ENCODE measurements at regions not wholly inside any gene's neighbourhood (a gene's known extent, or its start where the extent isn't known, plus 50 kb on each side); places are given as distances from the start of the nearest gene placed in this dataset.

- Histone ChIP-seq H3K4me1 (ENCODE audit: control insufficient read depth, insufficient read depth, low read length, poor library complexity, severe bottlenecking) (no peaks in the 10 kb centered on the region), H3K4me3 (ENCODE audit: insufficient read depth, low read depth, low read length, poor library complexity, severe bottlenecking) (no peak overlapping the region), H3K27ac (ENCODE audit: insufficient read depth, low read length, poor library complexity, severe bottlenecking) (no peak overlapping the region), H3K27me3 (replicated peaks; ENCODE audit: control insufficient read depth, insufficient read depth, low read length, poor library complexity, severe bottlenecking) (no peaks in the 10 kb centered on the region), H3K36me3 (ENCODE audit: control insufficient read depth, insufficient read depth, low read length) (no peaks in the 10 kb centered on the region), H3K9me3 (ENCODE audit: control insufficient read depth, low read length) (no peaks in the 10 kb centered on the region)
- DNase-seq: no peak
Measured at GRCh38 chr15:58235961-58236360, 97.8 kb downstream of the AQP9 start.

GRCh38 chr15:58240191-58240932 is 102.2 kb downstream of the AQP9 start:
- no peaks in the 10 kb centered on the region for H3K9me3 ChIP-seq (ENCODE audit: control insufficient read depth, low read length)
- no peak overlapping the region for H3K27ac ChIP-seq (ENCODE audit: insufficient read depth, low read length, poor library complexity, severe bottlenecking)
- no peaks in the 10 kb centered on the region for H3K4me1 ChIP-seq (ENCODE audit: control insufficient read depth, insufficient read depth, low read length, poor library complexity, severe bottlenecking)
- H3K27me3 ChIP-seq (replicated peaks; ENCODE audit: control insufficient read depth, insufficient read depth, low read length, poor library complexity, severe bottlenecking): no peaks in the 10 kb centered on the region
- H3K36me3 ChIP-seq (ENCODE audit: control insufficient read depth, insufficient read depth, low read length): no peaks in the 10 kb centered on the region
- no peak for DNase-seq
- no peak overlapping the region for H3K4me3 ChIP-seq (ENCODE audit: insufficient read depth, low read depth, low read length, poor library complexity, severe bottlenecking)

GRCh38 chr15:58241872-58242271 is 103.7 kb downstream of the AQP9 start:
- DNase-seq: no peak
- Histone ChIP-seq H3K27ac (ENCODE audit: insufficient read depth, low read length, poor library complexity, severe bottlenecking) (no peak overlapping the region), H3K9me3 (ENCODE audit: control insufficient read depth, low read length) (no peaks in the 10 kb centered on the region), H3K4me1 (ENCODE audit: control insufficient read depth, insufficient read depth, low read length, poor library complexity, severe bottlenecking) (no peaks in the 10 kb centered on the region), H3K4me3 (ENCODE audit: insufficient read depth, low read depth, low read length, poor library complexity, severe bottlenecking) (no peak overlapping the region), H3K36me3 (ENCODE audit: control insufficient read depth, insufficient read depth, low read length) (no peaks in the 10 kb centered on the region), H3K27me3 (replicated peaks; ENCODE audit: control insufficient read depth, insufficient read depth, low read length, poor library complexity, severe bottlenecking) (no peaks in the 10 kb centered on the region)

GRCh38 chr15:58243070-58243469 is 104.9 kb downstream of the AQP9 start:
- H3K4me3 ChIP-seq (ENCODE audit: insufficient read depth, low read depth, low read length, poor library complexity, severe bottlenecking): no peak overlapping the region
- no peak for DNase-seq
- H3K27ac ChIP-seq (ENCODE audit: insufficient read depth, low read length, poor library complexity, severe bottlenecking): no peak overlapping the region
- H3K36me3 ChIP-seq (ENCODE audit: control insufficient read depth, insufficient read depth, low read length): no peaks in the 10 kb centered on the region
- no peaks in the 10 kb centered on the region for H3K27me3 ChIP-seq (replicated peaks; ENCODE audit: control insufficient read depth, insufficient read depth, low read length, poor library complexity, severe bottlenecking)
- no peaks in the 10 kb centered on the region for H3K4me1 ChIP-seq (ENCODE audit: control insufficient read depth, insufficient read depth, low read length, poor library complexity, severe bottlenecking)
- no peaks in the 10 kb centered on the region for H3K9me3 ChIP-seq (ENCODE audit: control insufficient read depth, low read length)

- DNase-seq: no peak
- Histone ChIP-seq H3K4me1 (ENCODE audit: control insufficient read depth, insufficient read depth, low read length, poor library complexity, severe bottlenecking) (no peaks in the 10 kb centered on the region), H3K9me3 (ENCODE audit: control insufficient read depth, low read length) (no peaks in the 10 kb centered on the region), H3K4me3 (ENCODE audit: insufficient read depth, low read depth, low read length, poor library complexity, severe bottlenecking) (no peak overlapping the region), H3K27me3 (replicated peaks; ENCODE audit: control insufficient read depth, insufficient read depth, low read length, poor library complexity, severe bottlenecking) (no peaks in the 10 kb centered on the region), H3K27ac (ENCODE audit: insufficient read depth, low read length, poor library complexity, severe bottlenecking) (no peak overlapping the region), H3K36me3 (ENCODE audit: control insufficient read depth, insufficient read depth, low read length) (no peaks in the 10 kb centered on the region)
Measured at GRCh38 chr15:58244536-58244935, 106.4 kb downstream of the AQP9 start.

GRCh38 chr15:58246041-58246440 is 107.9 kb downstream of the AQP9 start:
- no peak overlapping the region for H3K27ac ChIP-seq (ENCODE audit: insufficient read depth, low read length, poor library complexity, severe bottlenecking)
- no peaks in the 10 kb centered on the region for H3K36me3 ChIP-seq (ENCODE audit: control insufficient read depth, insufficient read depth, low read length)
- H3K4me1 ChIP-seq (ENCODE audit: control insufficient read depth, insufficient read depth, low read length, poor library complexity, severe bottlenecking): no peaks in the 10 kb centered on the region
- no peak overlapping the region for H3K4me3 ChIP-seq (ENCODE audit: insufficient read depth, low read depth, low read length, poor library complexity, severe bottlenecking)
- H3K9me3 ChIP-seq (ENCODE audit: control insufficient read depth, low read length): no peaks in the 10 kb centered on the region
- no peak for DNase-seq
- H3K27me3 ChIP-seq (replicated peaks; ENCODE audit: control insufficient read depth, insufficient read depth, low read length, poor library complexity, severe bottlenecking): no peaks in the 10 kb centered on the region

- H3K4me3 ChIP-seq (ENCODE audit: insufficient read depth, low read depth, low read length, poor library complexity, severe bottlenecking): no peak overlapping the region
- no peaks in the 10 kb centered on the region for H3K36me3 ChIP-seq (ENCODE audit: control insufficient read depth, insufficient read depth, low read length)
- no peaks in the 10 kb centered on the region for H3K9me3 ChIP-seq (ENCODE audit: control insufficient read depth, low read length)
- no peak overlapping the region for H3K27ac ChIP-seq (ENCODE audit: insufficient read depth, low read length, poor library complexity, severe bottlenecking)
- no peak for DNase-seq
- H3K27me3 ChIP-seq (replicated peaks; ENCODE audit: control insufficient read depth, insufficient read depth, low read length, poor library complexity, severe bottlenecking): no peaks in the 10 kb centered on the region
- no peaks in the 10 kb centered on the region for H3K4me1 ChIP-seq (ENCODE audit: control insufficient read depth, insufficient read depth, low read length, poor library complexity, severe bottlenecking)
Measured at GRCh38 chr15:58247855-58248842, 110.0 kb downstream of the AQP9 start.

GRCh38 chr15:58249646-58250312 is 111.6 kb downstream of the AQP9 start:
- H3K4me1 ChIP-seq (ENCODE audit: control insufficient read depth, insufficient read depth, low read length, poor library complexity, severe bottlenecking): no peaks in the 10 kb centered on the region
- peak overlapping the region; percentile 15 for H3K4me3 ChIP-seq (ENCODE audit: insufficient read depth, low read depth, low read length, poor library complexity, severe bottlenecking)
- no peaks in the 10 kb centered on the region for H3K9me3 ChIP-seq (ENCODE audit: control insufficient read depth, low read length)
- no peak overlapping the region for H3K27ac ChIP-seq (ENCODE audit: insufficient read depth, low read length, poor library complexity, severe bottlenecking)
- DNase-seq: no peak
- H3K36me3 ChIP-seq (ENCODE audit: control insufficient read depth, insufficient read depth, low read length): no peaks in the 10 kb centered on the region
- no peaks in the 10 kb centered on the region for H3K27me3 ChIP-seq (replicated peaks; ENCODE audit: control insufficient read depth, insufficient read depth, low read length, poor library complexity, severe bottlenecking)

GRCh38 chr15:58252586-58253323 is 114.6 kb downstream of the AQP9 start:
- Histone ChIP-seq H3K9me3 (ENCODE audit: control insufficient read depth, low read length) (no peaks in the 10 kb centered on the region), H3K36me3 (ENCODE audit: control insufficient read depth, insufficient read depth, low read length) (no peaks in the 10 kb centered on the region), H3K27ac (ENCODE audit: insufficient read depth, low read length, poor library complexity, severe bottlenecking) (no peak overlapping the region), H3K27me3 (replicated peaks; ENCODE audit: control insufficient read depth, insufficient read depth, low read length, poor library complexity, severe bottlenecking) (no peaks in the 10 kb centered on the region), H3K4me1 (ENCODE audit: control insufficient read depth, insufficient read depth, low read length, poor library complexity, severe bottlenecking) (no peaks in the 10 kb centered on the region), H3K4me3 (ENCODE audit: insufficient read depth, low read depth, low read length, poor library complexity, severe bottlenecking) (no peak overlapping the region)
- no peak for DNase-seq

Data from effector memory CD4-positive, alpha-beta T cell (primary cell).